CD4-positive, alpha-beta T cell (primary cell): ENCODE measurements at regions not wholly inside any gene's neighbourhood (a gene's known extent, or its start where the extent isn't known, plus 50 kb on each side); places are given as distances from the start of the nearest gene placed in this dataset.

ENCODE experiments used
- ATAC-seq: fragments of 200-7000 bp; cut with Tn5 transposase; one replicate; pipeline ENCODE4 v1.10.0; 2022; ENCODE audit warnings: mild to moderate bottlenecking; ENCODE audit not compliant: poor library complexity
- CTCF ChIA-PET: fragments of 350-600 bp; sonication (Branson Sonifier 250); formaldehyde crosslinking; loops from one replicate; lab custom pipeline; 2021; ENCODE audit warnings: antibody characterized with exemption, inconsistent platforms; lab: Charles Lee
- POLR2A ChIA-PET: fragments of 350-600 bp; sonication (Branson Sonifier 250); formaldehyde crosslinking; loops from one replicate; lab custom pipeline; 2021; ENCODE audit warnings: antibody characterized with exemption, inconsistent platforms; lab: Charles Lee
- DNase-seq, 14 experiments: peaks; one replicate each; pipeline ENCODE4 v3.0.0-alpha.2; 2013 to 2020; ENCODE audit warnings: mixed read lengths in 2 of 14
- H3K27ac ChIP-seq, 2 donors: one replicate each; pipeline versions ENCODE4 v1.5.1 to v1.7.0; 2013; ENCODE audit warnings: low read length in 2 of 2, low read depth in 1 of 2, mild to moderate bottlenecking in 1 of 2
- H3K27me3 ChIP-seq, 2 experiments: 1 replicate in 1 of 2; 2 replicates in 1 of 2; pipeline versions ENCODE4 v1.6.1 to v1.7.0; 2013; ENCODE audit warnings: low read length in 2 of 2, control low read depth in 1 of 2, mild to moderate bottlenecking in 1 of 2, moderate library complexity in 1 of 2; ENCODE audit not compliant: insufficient read depth in 2 of 2, control insufficient read depth in 1 of 2
- H3K36me3 ChIP-seq: one replicate; pipeline ENCODE4 v1.6.1; 2013; ENCODE audit warnings: low read length, control low read depth; ENCODE audit not compliant: insufficient read depth
- H3K4me1 ChIP-seq: one replicate; pipeline ENCODE4 v1.6.1; 2013; ENCODE audit warnings: low read length, control low read depth; ENCODE audit not compliant: insufficient read depth
- H3K4me3 ChIP-seq: one replicate; pipeline ENCODE4 v1.5.1; 2013; ENCODE audit warnings: mild to moderate bottlenecking, low read length, moderate library complexity
- H3K9me3 ChIP-seq, 2 experiments: 1 replicate in 1 of 2; 2 replicates in 1 of 2; pipeline versions ENCODE4 v1.6.1 to v1.7.0; 2013; ENCODE audit warnings: low read length in 2 of 2, mild to moderate bottlenecking in 2 of 2, control low read depth in 1 of 2, moderate library complexity in 1 of 2; ENCODE audit not compliant: control insufficient read depth in 1 of 2, insufficient read depth in 1 of 2
- H3K27ac Mint-ChIP-seq: one replicate; pipeline ENCODE4 v1.8.0; 2020; ENCODE audit warnings: mixed read lengths
- H3K27me3 Mint-ChIP-seq: one replicate; pipeline ENCODE4 v1.8.0; 2021; ENCODE audit warnings: mixed read lengths
- H3K36me3 Mint-ChIP-seq: one replicate; pipeline ENCODE4 v1.8.0; 2021; ENCODE audit warnings: low read depth, mixed read lengths
- H3K4me1 Mint-ChIP-seq: one replicate; pipeline ENCODE4 v1.8.0; 2021; ENCODE audit warnings: low read depth, mixed read lengths
- H3K4me3 Mint-ChIP-seq: one replicate; pipeline ENCODE4 v1.8.0; 2020; ENCODE audit warnings: mild to moderate bottlenecking, mixed read lengths
- H3K9me3 Mint-ChIP-seq: one replicate; pipeline ENCODE4 v1.8.0; 2020; ENCODE audit warnings: mixed read lengths
- CTCF ChIP-seq: fragments of 200-600 bp; IDR thresholded peaks from one replicate; pipeline ENCODE4 v1.8.0; 2022; ENCODE audit warnings: antibody characterized with exemption, mild to moderate bottlenecking
- intact Hi-C, 2 experiments: fragments of 100-400 bp; cut with DNase I in 1 of 2; cut with micrococcal nuclease in 1 of 2; formaldehyde crosslinking; loops; one replicate each; pipeline versions ENCODE4 v1.15.1 to v1.9.0; 2023 to 2025; cut with DNase I, micrococcal nuclease

- Mint-ChIP-seq H3K4me1 (peaks cover 1% of the 10 kb centered on the region), H3K9me3 (no peaks in the 10 kb centered on the region), H3K4me3 (no peak overlapping the region), H3K27ac (no peak overlapping the region), H3K36me3 (no peaks in the 10 kb centered on the region), H3K27me3 (peaks cover 1% of the 10 kb centered on the region)
- no peak overlapping the region for H3K4me3 ChIP-seq
- CTCF ChIA-PET, result no interaction called here
- peaks cover 0 to 4% of the 10 kb centered on the region in 2 experiments for H3K9me3 ChIP-seq
- H3K27me3 ChIP-seq, result no peaks in the 10 kb centered on the region
- H3K27ac ChIP-seq, result no peak overlapping the region
- DNase-seq (no peak), ATAC-seq (no peak)
- no peak for TF ChIP-seq CTCF
- no peaks in the 10 kb centered on the region for H3K36me3 ChIP-seq
- POLR2A ChIA-PET, result no interaction called here
- no peaks in the 10 kb centered on the region for H3K4me1 ChIP-seq
- intact Hi-C loops, result no loop called here
These were observed 175.7 kb upstream of the HAAO start for GRCh38 chr2:42967959-42968674.

- Mint-ChIP-seq H3K27me3 (peaks cover 18% of the 10 kb centered on the region), H3K4me1 (peaks cover 16% of the 10 kb centered on the region), H3K36me3 (no peaks in the 10 kb centered on the region), H3K9me3 (no peaks in the 10 kb centered on the region), H3K4me3 (no peak overlapping the region), H3K27ac (no peak overlapping the region)
- no peak for TF ChIP-seq CTCF
- POLR2A ChIA-PET, result no interaction called here
- no peaks in the 10 kb centered on the region for H3K36me3 ChIP-seq
- H3K4me1 ChIP-seq, result peaks cover 10% of the 10 kb centered on the region
- intact Hi-C loops, result no loop called here
- no peak overlapping the region for H3K4me3 ChIP-seq
- DNase-seq (no peak), ATAC-seq (no peak)
- no peaks in the 10 kb centered on the region for H3K9me3 ChIP-seq
- H3K27me3 ChIP-seq, result peaks cover 4 to 7% of the 10 kb centered on the region in 2 experiments
- H3K27ac ChIP-seq, result no peak overlapping the region
- CTCF ChIA-PET, result no interaction called here
These were observed 173.5 kb upstream of the HAAO start for GRCh38 chr2:42965910-42966309.

- H3K36me3 Mint-ChIP-seq, result no peaks in the 10 kb centered on the region
- POLR2A ChIA-PET, result interaction anchor here (0.6 kb wide), 1 partner anchor 11 kb away, joined by 4 read pairs; no protein-coding TSS in a partner anchor
- peaks cover 16% of the 10 kb centered on the region for H3K4me1 Mint-ChIP-seq
- Histone ChIP-seq H3K36me3 (no peaks in the 10 kb centered on the region), H3K27ac (no peak overlapping the region), H3K4me1 (peaks cover 10% of the 10 kb centered on the region), H3K27me3 (peaks cover 4 to 7% of the 10 kb centered on the region in 2 experiments), H3K9me3 (no peaks in the 10 kb centered on the region), H3K4me3 (no peak overlapping the region)
- DNase-seq, result no peak
- no peak for ATAC-seq
- no peak for TF ChIP-seq CTCF
- CTCF ChIA-PET, result no interaction called here
- intact Hi-C loops, result no loop called here
- H3K27ac Mint-ChIP-seq, result no peak overlapping the region
- peaks cover 18% of the 10 kb centered on the region for H3K27me3 Mint-ChIP-seq
- no peak overlapping the region for H3K4me3 Mint-ChIP-seq
- H3K9me3 Mint-ChIP-seq, result no peaks in the 10 kb centered on the region
These were observed 172.8 kb upstream of the HAAO start for GRCh38 chr2:42965196-42965595.
